Activated CD8-positive, alpha-beta T cell treated with anti-CD3 and anti-CD28 coated beads, Interleukin-2, amount 10 ng/mL, durations not matched to agents 7 days and 5 days (primary cell): ENCODE measurements at regions not wholly inside any gene's neighbourhood (a gene's known extent, or its start where the extent isn't known, plus 50 kb on each side); places are given as distances from the start of the nearest gene placed in this dataset.

Experiments used
- ATAC-seq: fragments of 150-1000 bp; cut with Tn5 transposase; one replicate; pipeline ENCODE4 v1.10.0; 2021; ENCODE audit warnings: moderate library complexity
- CTCF ChIA-PET: fragments of 350-600 bp; sonication (Branson Sonifier 250); formaldehyde crosslinking; loops from one replicate; lab custom pipeline; 2021; ENCODE audit warnings: antibody characterized with exemption; lab: Charles Lee
- POLR2A ChIA-PET: fragments of 350-600 bp; sonication (Branson Sonifier 250); formaldehyde crosslinking; loops from one replicate; lab custom pipeline; 2021; ENCODE audit warnings: antibody characterized with exemption; lab: Charles Lee
- DNase-seq: peaks from one replicate; pipeline ENCODE4 v3.0.0-alpha.2; 2020
- H3K27ac Mint-ChIP-seq: one replicate; pipeline ENCODE4 v1.8.0; 2021; ENCODE audit warnings: mild to moderate bottlenecking, mixed read lengths
- H3K27me3 Mint-ChIP-seq: one replicate; pipeline ENCODE4 v1.8.0; 2021; ENCODE audit warnings: low read depth, mixed read lengths
- H3K36me3 Mint-ChIP-seq: one replicate; pipeline ENCODE4 v1.8.0; 2021; ENCODE audit warnings: low read depth, mixed read lengths
- H3K4me1 Mint-ChIP-seq: one replicate; pipeline ENCODE4 v1.8.0; 2021; ENCODE audit warnings: low read depth, mixed read lengths
- H3K4me3 Mint-ChIP-seq: one replicate; pipeline ENCODE4 v1.8.0; 2021; ENCODE audit warnings: mild to moderate bottlenecking, mixed read lengths
- H3K9me3 Mint-ChIP-seq: one replicate; pipeline ENCODE4 v1.8.0; 2022; ENCODE audit warnings: mixed read lengths; ENCODE audit not compliant: insufficient read depth

GRCh38 chr1:204756349-204756748, 70.8 kb upstream of the LRRN2 start:
- no peak overlapping the region for H3K4me3 Mint-ChIP-seq
- POLR2A ChIA-PET, result no interaction called here
- peaks cover 12% of the 10 kb centered on the region for H3K27me3 Mint-ChIP-seq
- no peak for DNase-seq
- CTCF ChIA-PET, result interaction anchor here (1.3 to 1.8 kb wide), 3 partner anchors 7 to 191 kb away, joined by 4 to 8 read pairs (median 5); no protein-coding TSS in a partner anchor
- H3K36me3 Mint-ChIP-seq, result no peaks in the 10 kb centered on the region
- H3K4me1 Mint-ChIP-seq, result no peaks in the 10 kb centered on the region
- no peak for ATAC-seq
- H3K27ac Mint-ChIP-seq, result no peak overlapping the region
- no peaks in the 10 kb centered on the region for H3K9me3 Mint-ChIP-seq

DNA sequence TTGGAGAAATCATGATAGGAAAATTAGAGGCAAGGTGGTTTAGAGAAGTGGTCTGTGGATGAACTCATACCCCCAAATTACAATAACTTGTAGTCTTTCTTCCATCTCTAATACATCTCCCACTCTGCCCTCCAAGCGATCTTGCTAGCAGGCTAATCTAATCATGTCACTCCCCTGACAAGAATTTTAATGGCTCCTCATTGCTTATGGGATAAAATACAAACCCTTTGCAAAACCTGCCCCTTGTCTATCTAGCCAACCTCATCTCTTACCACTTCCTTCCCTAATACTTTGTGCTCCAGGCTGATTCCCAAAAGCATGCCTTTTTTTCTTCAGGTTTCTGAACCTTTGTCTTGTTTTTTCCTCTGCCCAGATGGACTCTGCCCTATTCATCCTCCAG, 71.3 kb upstream of the LRRN2 start:
- no peak for ATAC-seq

DNA sequence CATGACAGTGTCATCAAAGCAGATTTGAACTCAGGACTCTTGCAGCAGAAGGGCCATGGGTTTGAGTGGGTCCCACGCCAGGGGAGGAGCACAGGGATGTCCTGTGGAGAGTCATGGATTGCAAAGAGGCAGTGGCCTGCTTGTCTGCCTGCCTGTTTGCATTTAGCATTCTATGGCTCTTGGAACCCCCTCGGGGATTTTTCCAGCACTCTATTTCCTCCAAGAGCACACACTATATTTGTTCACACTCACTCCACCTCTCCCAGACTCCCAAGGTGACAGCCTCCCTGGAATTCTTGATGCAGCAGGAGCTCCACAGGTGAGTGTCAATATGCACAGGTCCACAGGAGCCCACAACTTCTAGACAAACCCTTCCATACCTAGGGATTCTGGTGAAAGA, 73.1 kb upstream of the LRRN2 start:
- H3K36me3 Mint-ChIP-seq, result no peaks in the 10 kb centered on the region
- no peak for DNase-seq
- CTCF ChIA-PET, result interaction anchor here (1.1 to 4.4 kb wide), 5 partner anchors 10 to 193 kb away, joined by 3 to 28 read pairs (median 6); no protein-coding TSS in a partner anchor
- peaks cover 5% of the 10 kb centered on the region for H3K4me1 Mint-ChIP-seq
- no peak overlapping the region for H3K4me3 Mint-ChIP-seq
- H3K27ac Mint-ChIP-seq, result no peak overlapping the region
- POLR2A ChIA-PET, result no interaction called here
- peaks cover 16% of the 10 kb centered on the region for H3K27me3 Mint-ChIP-seq
- no peak for ATAC-seq
- H3K9me3 Mint-ChIP-seq, result no peaks in the 10 kb centered on the region

More for the DNA sequence above, 71.3 kb upstream of the LRRN2 start:
- H3K4me3 Mint-ChIP-seq, result no peak overlapping the region
- CTCF ChIA-PET, result interaction anchor here (1.3 to 1.8 kb wide), 2 partner anchors 50 to 191 kb away, joined by 4 to 5 read pairs; no protein-coding TSS in a partner anchor
- POLR2A ChIA-PET, result no interaction called here
- H3K9me3 Mint-ChIP-seq, result no peaks in the 10 kb centered on the region
- H3K27ac Mint-ChIP-seq, result no peak overlapping the region
- peaks cover 12% of the 10 kb centered on the region for H3K27me3 Mint-ChIP-seq
- no peak for DNase-seq
- no peaks in the 10 kb centered on the region for H3K36me3 Mint-ChIP-seq
- H3K4me1 Mint-ChIP-seq, result no peaks in the 10 kb centered on the region

- Mint-ChIP-seq H3K36me3 (no peaks in the 10 kb centered on the region), H3K4me3 (no peak overlapping the region), H3K27me3 (peaks cover 19% of the 10 kb centered on the region), H3K9me3 (no peaks in the 10 kb centered on the region), H3K4me1 (peaks cover 9% of the 10 kb centered on the region), H3K27ac (no peak overlapping the region)
- ATAC-seq (no peak), DNase-seq (no peak)
- CTCF ChIA-PET, result interaction anchor here (1.3 to 4.7 kb wide), 8 partner anchors 10 to 193 kb away, joined by 3 to 147 read pairs (median 8); no protein-coding TSS in a partner anchor
- POLR2A ChIA-PET, result no interaction called here
These were observed 74.8 kb upstream of the LRRN2 start for GRCh38 chr1:204760350-204760749.

DNA sequence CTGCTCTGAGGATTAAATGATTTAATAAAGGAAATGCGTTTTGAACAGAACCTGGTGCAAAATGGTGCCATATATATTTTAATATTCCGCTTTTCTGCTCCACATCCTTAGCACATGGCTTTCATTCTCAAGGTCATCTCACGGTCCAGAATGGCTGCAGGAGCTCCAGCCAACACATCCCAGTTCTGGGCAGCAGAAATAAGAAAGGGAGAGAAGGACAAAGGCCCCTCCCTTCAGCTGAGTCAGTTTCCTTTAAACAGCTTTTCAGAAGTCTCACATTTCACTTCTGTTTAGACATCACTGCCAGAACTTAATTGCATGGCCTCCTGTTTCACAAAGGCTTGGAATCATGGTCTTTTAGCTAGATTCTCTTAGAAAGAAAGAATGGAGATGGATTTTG, 75.2 kb upstream of the LRRN2 start:
- DNase-seq (no peak), ATAC-seq (no peak)
- Mint-ChIP-seq H3K9me3 (no peaks in the 10 kb centered on the region), H3K27ac (no peak overlapping the region), H3K36me3 (no peaks in the 10 kb centered on the region), H3K27me3 (peaks cover 22% of the 10 kb centered on the region), H3K4me3 (no peak overlapping the region), H3K4me1 (peaks cover 9% of the 10 kb centered on the region)
- CTCF ChIA-PET, result interaction anchor here (0.7 to 4.7 kb wide), 8 partner anchors 13 to 194 kb away, joined by 3 to 147 read pairs (median 8); no protein-coding TSS in a partner anchor
- POLR2A ChIA-PET, result no interaction called here

GRCh38 chr1:204763773-204764427, 78.4 kb upstream of the LRRN2 start:
- ChIA-PET POLR2A (interaction anchor here (0.9 kb wide), 1 partner anchor 10 kb away, joined by 3 read pairs; no protein-coding TSS in a partner anchor), CTCF (interaction anchor here (0.6 to 4.7 kb wide), 70 partner anchors 9 to 356 kb away, joined by 3 to 147 read pairs (median 4); partner anchors contain the start of gene MDM4)
- no peak overlapping the region for H3K27ac Mint-ChIP-seq
- peaks cover 38% of the 10 kb centered on the region for H3K27me3 Mint-ChIP-seq
- H3K4me1 Mint-ChIP-seq, result peaks cover 9% of the 10 kb centered on the region
- ATAC-seq (peak; percentile 97), DNase-seq (peak; percentile 79)
- no peaks in the 10 kb centered on the region for H3K9me3 Mint-ChIP-seq
- H3K36me3 Mint-ChIP-seq, result no peaks in the 10 kb centered on the region
- H3K4me3 Mint-ChIP-seq, result peak overlapping the region; percentile 32

GRCh38 chr1:204769997-204770396, 84.5 kb upstream of the LRRN2 start:
- DNase-seq, result no peak
- H3K27me3 Mint-ChIP-seq, result peaks cover 56% of the 10 kb centered on the region
- no peak for ATAC-seq
- POLR2A ChIA-PET, result no interaction called here
- no peaks in the 10 kb centered on the region for H3K36me3 Mint-ChIP-seq
- no peak overlapping the region for H3K4me3 Mint-ChIP-seq
- no peak overlapping the region for H3K27ac Mint-ChIP-seq
- no peaks in the 10 kb centered on the region for H3K4me1 Mint-ChIP-seq
- no peaks in the 10 kb centered on the region for H3K9me3 Mint-ChIP-seq
- CTCF ChIA-PET, result interaction anchor here (2.1 to 2.9 kb wide), 2 partner anchors 23 to 204 kb away, joined by 5 to 10 read pairs; no protein-coding TSS in a partner anchor

DNA sequence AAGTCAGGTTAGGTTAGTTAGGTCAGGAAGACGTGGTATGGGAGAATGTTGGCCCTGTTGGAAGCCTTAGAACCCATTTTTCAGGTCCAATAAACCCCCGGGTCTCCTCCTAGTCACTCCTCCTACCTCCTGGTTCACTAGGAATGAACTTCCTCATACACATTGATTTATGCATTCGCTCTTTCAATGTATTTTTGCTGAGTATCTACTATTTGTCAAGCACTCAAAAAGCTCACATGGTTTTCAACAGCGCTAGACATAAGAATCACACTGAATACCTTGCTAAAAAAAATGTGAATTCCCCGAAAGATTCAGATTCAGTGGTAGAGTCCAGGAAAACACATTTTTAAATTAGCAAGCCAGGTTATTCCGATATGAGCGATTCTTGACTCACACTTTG, 85.8 kb upstream of the LRRN2 start:
- POLR2A ChIA-PET, result no interaction called here
- H3K27me3 Mint-ChIP-seq, result peaks cover 52% of the 10 kb centered on the region
- no peak overlapping the region for H3K27ac Mint-ChIP-seq

GRCh38 chr1:204773246-204773645, 87.7 kb upstream of the LRRN2 start:
- H3K27me3 Mint-ChIP-seq, result peaks cover 44% of the 10 kb centered on the region
- H3K27ac Mint-ChIP-seq, result no peak overlapping the region
- H3K4me3 Mint-ChIP-seq, result no peak overlapping the region
- no peaks in the 10 kb centered on the region for H3K9me3 Mint-ChIP-seq
- DNase-seq (no peak), ATAC-seq (no peak)
- no peaks in the 10 kb centered on the region for H3K36me3 Mint-ChIP-seq
- CTCF ChIA-PET, result interaction anchor here (0.6 to 4.9 kb wide), 3 partner anchors 10 to 34 kb away, joined by 3 to 27 read pairs (median 10); no protein-coding TSS in a partner anchor
- H3K4me1 Mint-ChIP-seq, result no peaks in the 10 kb centered on the region
- POLR2A ChIA-PET, result no interaction called here

More for the DNA sequence above, 85.8 kb upstream of the LRRN2 start:
- DNase-seq, result no peak
- Mint-ChIP-seq H3K36me3 (no peaks in the 10 kb centered on the region), H3K4me1 (no peaks in the 10 kb centered on the region), H3K4me3 (no peak overlapping the region), H3K9me3 (no peaks in the 10 kb centered on the region)
- ATAC-seq, result no peak
- CTCF ChIA-PET, result interaction anchor here (2.1 to 4.9 kb wide), 5 partner anchors 8 to 206 kb away, joined by 6 to 27 read pairs (median 10); no protein-coding TSS in a partner anchor

DNA sequence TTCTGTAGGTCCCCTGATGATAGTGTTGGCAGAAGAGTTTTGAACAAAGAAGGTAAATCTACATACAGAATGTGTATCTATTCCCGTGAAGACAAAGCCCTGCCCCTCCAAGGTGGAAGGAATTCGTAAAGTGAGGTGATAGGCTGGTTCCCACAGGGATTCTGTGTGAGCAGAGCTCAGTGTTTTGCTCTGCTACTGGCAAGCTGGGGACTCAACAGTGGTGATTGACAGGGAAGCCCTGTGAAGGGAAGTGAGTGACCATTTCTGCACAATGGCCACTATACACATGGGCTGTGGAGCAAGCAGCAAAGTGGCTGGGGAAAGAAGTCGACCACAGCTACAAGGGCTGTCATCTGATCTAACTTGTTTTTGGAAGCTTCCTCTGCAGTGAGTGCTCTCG, 90.0 kb upstream of the LRRN2 start:
- Mint-ChIP-seq H3K36me3 (no peaks in the 10 kb centered on the region), H3K27me3 (peaks cover 34% of the 10 kb centered on the region), H3K4me3 (no peak overlapping the region), H3K4me1 (no peaks in the 10 kb centered on the region), H3K27ac (no peak overlapping the region), H3K9me3 (no peaks in the 10 kb centered on the region)
- ChIA-PET CTCF (interaction anchor here (0.6 to 4.9 kb wide), 5 partner anchors 8 to 344 kb away, joined by 3 to 27 read pairs (median 5); no protein-coding TSS in a partner anchor), POLR2A (no interaction called here)
- no peak for ATAC-seq
- no peak for DNase-seq

- no peaks in the 10 kb centered on the region for H3K9me3 Mint-ChIP-seq
- ATAC-seq (no peak), DNase-seq (no peak)
- H3K27ac Mint-ChIP-seq, result no peak overlapping the region
- ChIA-PET POLR2A (no interaction called here), CTCF (interaction anchor here (2.0 to 3.3 kb wide), 3 partner anchors 14 to 30 kb away, joined by 7 to 14 read pairs (median 7); no protein-coding TSS in a partner anchor)
- H3K27me3 Mint-ChIP-seq, result peaks cover 34% of the 10 kb centered on the region
- no peaks in the 10 kb centered on the region for H3K36me3 Mint-ChIP-seq
- H3K4me3 Mint-ChIP-seq, result no peak overlapping the region
- no peaks in the 10 kb centered on the region for H3K4me1 Mint-ChIP-seq
These were observed 92.1 kb upstream of the LRRN2 start for GRCh38 chr1:204777591-204777990.

DNA sequence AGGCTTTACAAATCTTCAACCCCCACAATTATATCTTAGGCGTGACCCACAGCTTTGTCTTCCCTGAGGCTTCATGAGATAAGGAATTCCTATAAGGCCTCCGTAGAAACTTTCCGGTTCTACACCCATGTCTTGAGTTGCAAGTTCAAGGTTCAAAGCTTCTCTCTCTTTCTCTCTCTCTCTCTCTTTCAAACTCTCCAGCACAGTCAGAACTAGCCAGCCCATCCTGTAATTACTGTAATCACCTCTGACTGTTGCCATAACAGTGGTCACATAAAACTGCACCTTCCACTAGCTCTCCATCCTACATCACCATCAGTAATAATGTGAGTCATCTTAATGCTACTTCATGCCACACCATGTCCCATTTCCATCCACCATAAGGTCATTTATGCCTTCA, 90.0 kb upstream of the NFASC start:
- H3K36me3 Mint-ChIP-seq, result no peaks in the 10 kb centered on the region
- ChIA-PET POLR2A (no interaction called here), CTCF (interaction anchor here (1.7 to 3.4 kb wide), 3 partner anchors 11 to 26 kb away, joined by 8 to 17 read pairs (median 13); no protein-coding TSS in a partner anchor)
- no peak for DNase-seq
- no peak overlapping the region for H3K27ac Mint-ChIP-seq
- no peaks in the 10 kb centered on the region for H3K9me3 Mint-ChIP-seq
- H3K4me3 Mint-ChIP-seq, result no peak overlapping the region
- H3K4me1 Mint-ChIP-seq, result no peaks in the 10 kb centered on the region
- no peak for ATAC-seq
- H3K27me3 Mint-ChIP-seq, result peaks cover 24% of the 10 kb centered on the region
